WTC11 (cell line): ENCODE measurements at regions not wholly inside any gene's neighbourhood (a gene's known extent, or its start where the extent isn't known, plus 50 kb on each side); places are given as distances from the start of the nearest gene placed in this dataset.

ENCODE experiments used
- ATAC-seq: fragments of 200-7000 bp; cut with Tn5 transposase; 2 replicates; pipeline ENCODE4 v1.10.0; 2021; ENCODE audit warnings: mild to moderate bottlenecking, moderate library complexity
- CTCF ChIA-PET: fragments of 300-600 bp; sonication (Branson Sonifier 250); formaldehyde crosslinking; loops from one replicate; lab custom pipeline; 2021; ENCODE audit warnings: antibody characterized with exemption; lab: Charles Lee
- POLR2A ChIA-PET: fragments of 350-600 bp; sonication (Branson Sonifier 250); formaldehyde crosslinking; loops from one replicate; lab custom pipeline; 2021; ENCODE audit warnings: antibody characterized with exemption; lab: Charles Lee
- DNase-seq: peaks from one replicate; pipeline ENCODE4 v3.0.0; 2021; ENCODE audit warnings: low spot score
- H3K27ac Mint-ChIP-seq: 2 replicates; pipeline ENCODE4 v1.8.0; 2021; ENCODE audit warnings: mixed read lengths
- H3K27me3 Mint-ChIP-seq: 2 replicates; pipeline ENCODE4 v1.8.0; 2021; ENCODE audit warnings: low read depth, mild to moderate bottlenecking, moderate library complexity, mixed read lengths
- H3K36me3 Mint-ChIP-seq: 2 replicates; pipeline ENCODE4 v1.8.0; 2021; ENCODE audit warnings: mixed read lengths
- H3K4me1 Mint-ChIP-seq: 2 replicates; pipeline ENCODE4 v1.8.0; 2022; ENCODE audit warnings: mixed read lengths
- H3K4me3 Mint-ChIP-seq: 2 replicates; pipeline ENCODE4 v1.8.0; 2021; ENCODE audit warnings: mild to moderate bottlenecking, moderate library complexity, mixed read lengths
- H3K9me3 Mint-ChIP-seq: 2 replicates; pipeline ENCODE4 v1.8.0; 2021; ENCODE audit warnings: mixed read lengths
- ARID4B ChIP-seq: sonication (generic); formaldehyde crosslinking; IDR thresholded peaks from 2 replicates; pipeline ENCODE4 v1.8.0; 2023; ENCODE audit warnings: missing genetic modification reagents, mild to moderate bottlenecking, borderline replicate concordance
- ATF1 ChIP-seq: sonication (generic); formaldehyde crosslinking; IDR thresholded peaks from 2 replicates; pipeline ENCODE4 v1.8.1; 2023; ENCODE audit warnings: mild to moderate bottlenecking, moderate library complexity, missing genetic modification reagents
- ATF6 ChIP-seq: sonication (generic); formaldehyde crosslinking; IDR thresholded peaks from 2 replicates; pipeline ENCODE4 v1.8.1; 2023; ENCODE audit warnings: mild to moderate bottlenecking, missing genetic modification reagents
- FOXP1 ChIP-seq: sonication (generic); formaldehyde crosslinking; IDR thresholded peaks from 2 replicates; pipeline ENCODE4 v1.8.0; 2022; ENCODE audit warnings: missing genetic modification reagents, mild to moderate bottlenecking, moderate library complexity, borderline replicate concordance
- MAX ChIP-seq: sonication (generic); formaldehyde crosslinking; IDR thresholded peaks from 2 replicates; pipeline ENCODE4 v1.8.0; 2022; ENCODE audit warnings: mild to moderate bottlenecking, missing genetic modification reagents
- NR2C2 ChIP-seq: sonication (generic); formaldehyde crosslinking; IDR thresholded peaks from 2 replicates; pipeline ENCODE4 v1.8.0; 2022; ENCODE audit warnings: mild to moderate bottlenecking, missing genetic modification reagents
- PRDM15 ChIP-seq: sonication (generic); formaldehyde crosslinking; IDR thresholded peaks from 2 replicates; pipeline ENCODE4 v1.8.0; 2022; ENCODE audit warnings: missing genetic modification reagents
- PREB ChIP-seq: sonication (generic); formaldehyde crosslinking; IDR thresholded peaks from 2 replicates; pipeline ENCODE4 v1.8.1; 2022; ENCODE audit warnings: mild to moderate bottlenecking, missing genetic modification reagents, moderate library complexity, borderline replicate concordance
- SOX15 ChIP-seq: fragments of 250-450 bp; sonication (Bioruptor Pico); IDR thresholded peaks from 2 replicates; pipeline ENCODE4 v1.9.0; 2021; ENCODE audit warnings: mild to moderate bottlenecking
- STAT6 ChIP-seq: sonication (generic); formaldehyde crosslinking; conservative IDR thresholded peaks from 2 replicates; pipeline ENCODE4 v1.8.1; 2023; ENCODE audit warnings: mild to moderate bottlenecking, low read depth, missing genetic modification reagents, moderate library complexity
- ZMAT4 ChIP-seq: fragments of 250-450 bp; sonication (Bioruptor Pico); IDR thresholded peaks from 2 replicates; pipeline ENCODE4 v1.9.0; 2021; ENCODE audit warnings: mild to moderate bottlenecking
- ZNF416 ChIP-seq: fragments of 250-450 bp; sonication (Bioruptor Pico); IDR thresholded peaks from 2 replicates; pipeline ENCODE4 v1.9.0; 2021; ENCODE audit warnings: mild to moderate bottlenecking, inconsistent platforms
- ZNF423 ChIP-seq: fragments of 250-450 bp; sonication (Bioruptor Pico); IDR thresholded peaks from 2 replicates; pipeline ENCODE4 v2.1.2; 2022; ENCODE audit warnings: mild to moderate bottlenecking, moderate library complexity
- ZNF512 ChIP-seq: sonication (generic); formaldehyde crosslinking; IDR thresholded peaks from 2 replicates; pipeline ENCODE4 v1.8.1; 2022; ENCODE audit warnings: missing genetic modification reagents, borderline replicate concordance

- TF ChIP-seq ARID4B (no peak), PRDM15 (CRISPR knock-in tag) (no peak), FOXP1 (CRISPR knock-in tag) (no peak), STAT6 (no peak), ZNF423 (CRISPR knock-in tag) (no peak), MAX (CRISPR knock-in tag) (no peak), ZNF512 (CRISPR knock-in tag) (no peak)
Observed at GRCh38 chr2:64237266-64237665, 93.0 kb upstream of the PELI1 start (continued).

GRCh38 chr2:64238799-64239198, 94.6 kb upstream of the PELI1 start:
- H3K36me3 Mint-ChIP-seq: no peaks in the 10 kb centered on the region
- ChIA-PET CTCF (no interaction called here), POLR2A (no interaction called here)
- peaks cover 16% of the 10 kb centered on the region for H3K4me1 Mint-ChIP-seq
- H3K27me3 Mint-ChIP-seq: no peaks in the 10 kb centered on the region
- no peak for ATAC-seq
- H3K9me3 Mint-ChIP-seq: peaks cover 4% of the 10 kb centered on the region
- no peak overlapping the region for H3K27ac Mint-ChIP-seq
- no peak overlapping the region for H3K4me3 Mint-ChIP-seq
- no peak for DNase-seq
- TF ChIP-seq ATF6 (CRISPR knock-in tag) (no peak), ARID4B (no peak), SOX15 (CRISPR knock-in tag) (no peak), ZMAT4 (CRISPR knock-in tag) (no peak), NR2C2 (CRISPR knock-in tag) (no peak), PREB (CRISPR knock-in tag) (no peak), ZNF416 (no peak), ATF1 (CRISPR knock-in tag) (no peak)
